ENCODE measurements at regions not wholly inside any gene's neighbourhood (a gene's known extent, or its start where the extent isn't known, plus 50 kb on each side); places are given as distances from the start of the nearest gene placed in this dataset.

DNA sequence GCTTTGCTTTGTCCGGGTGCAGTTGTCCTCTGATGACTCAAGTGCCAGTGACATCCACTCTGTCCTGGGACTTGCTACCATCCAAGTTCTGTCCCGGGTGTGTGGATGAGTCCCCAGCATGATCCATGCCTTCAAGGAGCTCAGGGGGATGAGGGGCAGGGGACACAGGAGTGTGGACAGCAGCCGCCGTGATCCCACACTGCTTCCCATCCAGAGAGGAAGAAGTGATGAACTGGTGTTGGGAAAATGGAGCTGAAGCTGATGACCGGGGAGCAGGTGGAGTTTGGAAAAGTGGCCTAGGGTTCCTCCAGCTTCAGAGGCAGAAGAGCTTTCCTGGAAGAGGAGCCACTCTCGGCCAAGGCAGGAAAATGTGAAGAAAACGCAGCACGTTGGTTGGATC lies 249.6 kb upstream of the TNRC6C start:
- no peak for DNase-seq (ENCODE audit: low spot score)
- CTCF ChIA-PET = interaction anchor here (2.0 to 2.5 kb wide), 2 partner anchors 32 to 166 kb away, joined by 6 to 12 read pairs; no protein-coding TSS in a partner anchor
- no peak overlapping the region for H3K27ac Mint-ChIP-seq

DNA sequence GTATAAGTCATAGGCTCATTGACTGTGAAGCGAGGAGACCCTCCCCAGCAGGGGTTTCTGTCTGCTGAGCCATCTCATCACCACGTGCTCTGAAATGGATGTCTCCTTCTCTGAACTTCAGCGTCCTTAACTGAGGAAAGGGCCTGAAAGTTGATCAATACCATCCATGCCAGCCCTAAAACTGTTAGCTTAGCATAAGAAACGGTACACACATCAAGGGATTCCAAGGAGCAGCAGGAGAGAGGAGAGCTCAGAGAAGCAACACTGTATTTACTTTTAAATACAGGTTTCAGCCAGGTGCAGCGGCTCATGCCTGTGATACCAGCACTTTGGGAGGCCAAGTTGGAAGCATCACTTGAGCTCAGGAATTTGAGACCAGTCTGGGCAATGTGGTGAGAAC lies 248.9 kb upstream of the TNRC6C start:
- H3K4me3 Mint-ChIP-seq = no peak overlapping the region
- H3K36me3 Mint-ChIP-seq = peaks cover 45% of the 10 kb centered on the region
- peaks cover 24% of the 10 kb centered on the region for H3K4me1 Mint-ChIP-seq
- ChIA-PET POLR2A (interaction anchor here (1.1 kb wide), 1 partner anchor 13 kb away, joined by 3 read pairs; no protein-coding TSS in a partner anchor), CTCF (interaction anchor here (0.7 to 2.5 kb wide), 3 partner anchors 18 to 167 kb away, joined by 4 to 12 read pairs (median 6); no protein-coding TSS in a partner anchor)
- DNase-seq (ENCODE audit: low spot score) (no peak), ATAC-seq (peak; percentile 44)
- peaks cover 23% of the 10 kb centered on the region for H3K27me3 Mint-ChIP-seq (ENCODE audit: low read depth)
- peaks cover 54% of the 10 kb centered on the region for H3K9me3 Mint-ChIP-seq
- H3K27ac Mint-ChIP-seq = no peak overlapping the region
- TF ChIP-seq, protein P1, sequence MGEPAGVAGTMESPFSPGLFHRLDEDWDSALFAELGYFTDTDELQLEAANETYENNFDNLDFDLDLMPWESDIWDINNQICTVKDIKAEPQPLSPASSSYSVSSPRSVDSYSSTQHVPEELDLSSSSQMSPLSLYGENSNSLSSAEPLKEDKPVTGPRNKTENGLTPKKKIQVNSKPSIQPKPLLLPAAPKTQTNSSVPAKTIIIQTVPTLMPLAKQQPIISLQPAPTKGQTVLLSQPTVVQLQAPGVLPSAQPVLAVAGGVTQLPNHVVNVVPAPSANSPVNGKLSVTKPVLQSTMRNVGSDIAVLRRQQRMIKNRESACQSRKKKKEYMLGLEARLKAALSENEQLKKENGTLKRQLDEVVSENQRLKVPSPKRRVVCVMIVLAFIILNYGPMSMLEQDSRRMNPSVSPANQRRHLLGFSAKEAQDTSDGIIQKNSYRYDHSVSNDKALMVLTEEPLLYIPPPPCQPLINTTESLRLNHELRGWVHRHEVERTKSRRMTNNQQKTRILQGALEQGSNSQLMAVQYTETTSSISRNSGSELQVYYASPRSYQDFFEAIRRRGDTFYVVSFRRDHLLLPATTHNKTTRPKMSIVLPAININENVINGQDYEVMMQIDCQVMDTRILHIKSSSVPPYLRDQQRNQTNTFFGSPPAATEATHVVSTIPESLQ (CRISPR knock-in tag; IDR thresholded peaks at IDR 0.05) = no peak
- no peak for TF ChIP-seq SOX15 (CRISPR knock-in tag; IDR thresholded peaks at IDR 0.05)
- TF ChIP-seq, protein P2, sequence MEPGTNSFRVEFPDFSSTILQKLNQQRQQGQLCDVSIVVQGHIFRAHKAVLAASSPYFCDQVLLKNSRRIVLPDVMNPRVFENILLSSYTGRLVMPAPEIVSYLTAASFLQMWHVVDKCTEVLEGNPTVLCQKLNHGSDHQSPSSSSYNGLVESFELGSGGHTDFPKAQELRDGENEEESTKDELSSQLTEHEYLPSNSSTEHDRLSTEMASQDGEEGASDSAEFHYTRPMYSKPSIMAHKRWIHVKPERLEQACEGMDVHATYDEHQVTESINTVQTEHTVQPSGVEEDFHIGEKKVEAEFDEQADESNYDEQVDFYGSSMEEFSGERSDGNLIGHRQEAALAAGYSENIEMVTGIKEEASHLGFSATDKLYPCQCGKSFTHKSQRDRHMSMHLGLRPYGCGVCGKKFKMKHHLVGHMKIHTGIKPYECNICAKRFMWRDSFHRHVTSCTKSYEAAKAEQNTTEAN (CRISPR knock-in tag; IDR thresholded peaks at IDR 0.05) = no peak
- TF ChIP-seq, protein P3, sequence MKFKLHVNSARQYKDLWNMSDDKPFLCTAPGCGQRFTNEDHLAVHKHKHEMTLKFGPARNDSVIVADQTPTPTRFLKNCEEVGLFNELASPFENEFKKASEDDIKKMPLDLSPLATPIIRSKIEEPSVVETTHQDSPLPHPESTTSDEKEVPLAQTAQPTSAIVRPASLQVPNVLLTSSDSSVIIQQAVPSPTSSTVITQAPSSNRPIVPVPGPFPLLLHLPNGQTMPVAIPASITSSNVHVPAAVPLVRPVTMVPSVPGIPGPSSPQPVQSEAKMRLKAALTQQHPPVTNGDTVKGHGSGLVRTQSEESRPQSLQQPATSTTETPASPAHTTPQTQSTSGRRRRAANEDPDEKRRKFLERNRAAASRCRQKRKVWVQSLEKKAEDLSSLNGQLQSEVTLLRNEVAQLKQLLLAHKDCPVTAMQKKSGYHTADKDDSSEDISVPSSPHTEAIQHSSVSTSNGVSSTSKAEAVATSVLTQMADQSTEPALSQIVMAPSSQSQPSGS (CRISPR knock-in tag; IDR thresholded peaks at IDR 0.05; ENCODE audit: borderline replicate concordance, low read depth) = no peak
- no peak for TF ChIP-seq ZNF396 (CRISPR knock-in tag; IDR thresholded peaks at IDR 0.05; ENCODE audit: borderline replicate concordance)
- TF ChIP-seq ATF1 (CRISPR knock-in tag; IDR thresholded peaks at IDR 0.05) = no peak
- TF ChIP-seq TEAD4 (CRISPR knock-in tag; IDR thresholded peaks at IDR 0.05) = no peak
- TF ChIP-seq, protein P4, sequence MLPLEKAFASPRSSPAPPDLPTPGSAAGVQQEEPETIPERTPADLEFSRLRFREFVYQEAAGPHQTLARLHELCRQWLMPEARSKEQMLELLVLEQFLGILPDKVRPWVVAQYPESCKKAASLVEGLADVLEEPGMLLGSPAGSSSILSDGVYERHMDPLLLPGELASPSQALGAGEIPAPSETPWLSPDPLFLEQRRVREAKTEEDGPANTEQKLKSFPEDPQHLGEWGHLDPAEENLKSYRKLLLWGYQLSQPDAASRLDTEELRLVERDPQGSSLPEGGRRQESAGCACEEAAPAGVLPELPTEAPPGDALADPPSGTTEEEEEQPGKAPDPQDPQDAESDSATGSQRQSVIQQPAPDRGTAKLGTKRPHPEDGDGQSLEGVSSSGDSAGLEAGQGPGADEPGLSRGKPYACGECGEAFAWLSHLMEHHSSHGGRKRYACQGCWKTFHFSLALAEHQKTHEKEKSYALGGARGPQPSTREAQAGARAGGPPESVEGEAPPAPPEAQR (CRISPR knock-in tag; IDR thresholded peaks at IDR 0.05) = no peak
- no peak for TF ChIP-seq FOXK1 (CRISPR knock-in tag; IDR thresholded peaks at IDR 0.05)
- no peak for TF ChIP-seq ZNF416 (CRISPR knock-in tag; IDR thresholded peaks at IDR 0.05)
- TF ChIP-seq, protein P5, sequence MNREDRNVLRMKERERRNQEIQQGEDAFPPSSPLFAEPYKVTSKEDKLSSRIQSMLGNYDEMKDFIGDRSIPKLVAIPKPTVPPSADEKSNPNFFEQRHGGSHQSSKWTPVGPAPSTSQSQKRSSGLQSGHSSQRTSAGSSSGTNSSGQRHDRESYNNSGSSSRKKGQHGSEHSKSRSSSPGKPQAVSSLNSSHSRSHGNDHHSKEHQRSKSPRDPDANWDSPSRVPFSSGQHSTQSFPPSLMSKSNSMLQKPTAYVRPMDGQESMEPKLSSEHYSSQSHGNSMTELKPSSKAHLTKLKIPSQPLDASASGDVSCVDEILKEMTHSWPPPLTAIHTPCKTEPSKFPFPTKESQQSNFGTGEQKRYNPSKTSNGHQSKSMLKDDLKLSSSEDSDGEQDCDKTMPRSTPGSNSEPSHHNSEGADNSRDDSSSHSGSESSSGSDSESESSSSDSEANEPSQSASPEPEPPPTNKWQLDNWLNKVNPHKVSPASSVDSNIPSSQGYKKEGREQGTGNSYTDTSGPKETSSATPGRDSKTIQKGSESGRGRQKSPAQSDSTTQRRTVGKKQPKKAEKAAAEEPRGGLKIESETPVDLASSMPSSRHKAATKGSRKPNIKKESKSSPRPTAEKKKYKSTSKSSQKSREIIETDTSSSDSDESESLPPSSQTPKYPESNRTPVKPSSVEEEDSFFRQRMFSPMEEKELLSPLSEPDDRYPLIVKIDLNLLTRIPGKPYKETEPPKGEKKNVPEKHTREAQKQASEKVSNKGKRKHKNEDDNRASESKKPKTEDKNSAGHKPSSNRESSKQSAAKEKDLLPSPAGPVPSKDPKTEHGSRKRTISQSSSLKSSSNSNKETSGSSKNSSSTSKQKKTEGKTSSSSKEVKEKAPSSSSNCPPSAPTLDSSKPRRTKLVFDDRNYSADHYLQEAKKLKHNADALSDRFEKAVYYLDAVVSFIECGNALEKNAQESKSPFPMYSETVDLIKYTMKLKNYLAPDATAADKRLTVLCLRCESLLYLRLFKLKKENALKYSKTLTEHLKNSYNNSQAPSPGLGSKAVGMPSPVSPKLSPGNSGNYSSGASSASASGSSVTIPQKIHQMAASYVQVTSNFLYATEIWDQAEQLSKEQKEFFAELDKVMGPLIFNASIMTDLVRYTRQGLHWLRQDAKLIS (CRISPR knock-in tag; IDR thresholded peaks at IDR 0.05; ENCODE audit: borderline replicate concordance) = no peak
- TF ChIP-seq, protein P6, sequence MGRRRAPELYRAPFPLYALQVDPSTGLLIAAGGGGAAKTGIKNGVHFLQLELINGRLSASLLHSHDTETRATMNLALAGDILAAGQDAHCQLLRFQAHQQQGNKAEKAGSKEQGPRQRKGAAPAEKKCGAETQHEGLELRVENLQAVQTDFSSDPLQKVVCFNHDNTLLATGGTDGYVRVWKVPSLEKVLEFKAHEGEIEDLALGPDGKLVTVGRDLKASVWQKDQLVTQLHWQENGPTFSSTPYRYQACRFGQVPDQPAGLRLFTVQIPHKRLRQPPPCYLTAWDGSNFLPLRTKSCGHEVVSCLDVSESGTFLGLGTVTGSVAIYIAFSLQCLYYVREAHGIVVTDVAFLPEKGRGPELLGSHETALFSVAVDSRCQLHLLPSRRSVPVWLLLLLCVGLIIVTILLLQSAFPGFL (CRISPR knock-in tag; IDR thresholded peaks at IDR 0.05; ENCODE audit: borderline replicate concordance) = no peak

More for the DNA sequence above, 249.6 kb upstream of the TNRC6C start:
- TF ChIP-seq NR2C2 (CRISPR knock-in tag; IDR thresholded peaks at IDR 0.05) = no peak
- TF ChIP-seq RORB (CRISPR knock-in tag; IDR thresholded peaks at IDR 0.05) = no peak
- TF ChIP-seq, protein P7, sequence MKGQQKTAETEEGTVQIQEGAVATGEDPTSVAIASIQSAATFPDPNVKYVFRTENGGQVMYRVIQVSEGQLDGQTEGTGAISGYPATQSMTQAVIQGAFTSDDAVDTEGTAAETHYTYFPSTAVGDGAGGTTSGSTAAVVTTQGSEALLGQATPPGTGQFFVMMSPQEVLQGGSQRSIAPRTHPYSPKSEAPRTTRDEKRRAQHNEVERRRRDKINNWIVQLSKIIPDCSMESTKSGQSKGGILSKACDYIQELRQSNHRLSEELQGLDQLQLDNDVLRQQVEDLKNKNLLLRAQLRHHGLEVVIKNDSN (CRISPR knock-in tag; IDR thresholded peaks at IDR 0.05) = no peak
- TF ChIP-seq, protein P8, sequence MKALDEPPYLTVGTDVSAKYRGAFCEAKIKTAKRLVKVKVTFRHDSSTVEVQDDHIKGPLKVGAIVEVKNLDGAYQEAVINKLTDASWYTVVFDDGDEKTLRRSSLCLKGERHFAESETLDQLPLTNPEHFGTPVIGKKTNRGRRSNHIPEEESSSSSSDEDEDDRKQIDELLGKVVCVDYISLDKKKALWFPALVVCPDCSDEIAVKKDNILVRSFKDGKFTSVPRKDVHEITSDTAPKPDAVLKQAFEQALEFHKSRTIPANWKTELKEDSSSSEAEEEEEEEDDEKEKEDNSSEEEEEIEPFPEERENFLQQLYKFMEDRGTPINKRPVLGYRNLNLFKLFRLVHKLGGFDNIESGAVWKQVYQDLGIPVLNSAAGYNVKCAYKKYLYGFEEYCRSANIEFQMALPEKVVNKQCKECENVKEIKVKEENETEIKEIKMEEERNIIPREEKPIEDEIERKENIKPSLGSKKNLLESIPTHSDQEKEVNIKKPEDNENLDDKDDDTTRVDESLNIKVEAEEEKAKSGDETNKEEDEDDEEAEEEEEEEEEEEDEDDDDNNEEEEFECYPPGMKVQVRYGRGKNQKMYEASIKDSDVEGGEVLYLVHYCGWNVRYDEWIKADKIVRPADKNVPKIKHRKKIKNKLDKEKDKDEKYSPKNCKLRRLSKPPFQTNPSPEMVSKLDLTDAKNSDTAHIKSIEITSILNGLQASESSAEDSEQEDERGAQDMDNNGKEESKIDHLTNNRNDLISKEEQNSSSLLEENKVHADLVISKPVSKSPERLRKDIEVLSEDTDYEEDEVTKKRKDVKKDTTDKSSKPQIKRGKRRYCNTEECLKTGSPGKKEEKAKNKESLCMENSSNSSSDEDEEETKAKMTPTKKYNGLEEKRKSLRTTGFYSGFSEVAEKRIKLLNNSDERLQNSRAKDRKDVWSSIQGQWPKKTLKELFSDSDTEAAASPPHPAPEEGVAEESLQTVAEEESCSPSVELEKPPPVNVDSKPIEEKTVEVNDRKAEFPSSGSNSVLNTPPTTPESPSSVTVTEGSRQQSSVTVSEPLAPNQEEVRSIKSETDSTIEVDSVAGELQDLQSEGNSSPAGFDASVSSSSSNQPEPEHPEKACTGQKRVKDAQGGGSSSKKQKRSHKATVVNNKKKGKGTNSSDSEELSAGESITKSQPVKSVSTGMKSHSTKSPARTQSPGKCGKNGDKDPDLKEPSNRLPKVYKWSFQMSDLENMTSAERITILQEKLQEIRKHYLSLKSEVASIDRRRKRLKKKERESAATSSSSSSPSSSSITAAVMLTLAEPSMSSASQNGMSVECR (CRISPR knock-in tag; IDR thresholded peaks at IDR 0.05; ENCODE audit: borderline replicate concordance) = no peak
- no peak for TF ChIP-seq MYBL2 (CRISPR knock-in tag; IDR thresholded peaks at IDR 0.05)
- TF ChIP-seq ZNF396 (CRISPR knock-in tag; IDR thresholded peaks at IDR 0.05; ENCODE audit: borderline replicate concordance) = no peak
- Mint-ChIP-seq H3K36me3 (peaks cover 44% of the 10 kb centered on the region), H3K4me3 (no peak overlapping the region), H3K9me3 (peaks cover 54% of the 10 kb centered on the region), H3K27me3 (ENCODE audit: low read depth) (peaks cover 29% of the 10 kb centered on the region), H3K4me1 (peaks cover 24% of the 10 kb centered on the region)
- ATAC-seq = no peak
- POLR2A ChIA-PET = interaction anchor here (0.5 to 1.1 kb wide), 2 partner anchors 13 to 217 kb away, joined by 3 read pairs; no protein-coding TSS in a partner anchor

Data from WTC11 (cell line).